Stimulated activated effector memory CD8-positive, alpha-beta T cell treated with anti-CD3 and anti-CD28 coated beads, Interleukin-12 subunit alpha, Interleukin-12 subunit beta, amount 100 ng/mL, for 72 hours (primary cell): ENCODE measurements at regions not wholly inside any gene's neighbourhood (a gene's known extent, or its start where the extent isn't known, plus 50 kb on each side); places are given as distances from the start of the nearest gene placed in this dataset.

Source experiments
- ATAC-seq: fragments of 150-1000 bp; cut with Tn5 transposase; 2 replicates; pipeline ENCODE4 v1.10.0; 2021
- DNase-seq, 2 donors: peaks; one replicate each; pipeline ENCODE4 v3.0.0; 2021 to 2022; ENCODE audit warnings: low spot score in 2 of 2
- H3K27ac Mint-ChIP-seq: one replicate; pipeline ENCODE4 v1.8.0; 2022; ENCODE audit warnings: mild to moderate bottlenecking, mixed read lengths
- H3K36me3 Mint-ChIP-seq: one replicate; pipeline ENCODE4 v1.8.0; 2022; ENCODE audit warnings: mild to moderate bottlenecking, mixed read lengths
- H3K4me1 Mint-ChIP-seq: one replicate; pipeline ENCODE4 v1.8.0; 2022; ENCODE audit warnings: mixed read lengths
- H3K4me3 Mint-ChIP-seq: one replicate; pipeline ENCODE4 v1.8.0; 2022; ENCODE audit warnings: mild to moderate bottlenecking, mixed read lengths
- H3K9me3 Mint-ChIP-seq: one replicate; pipeline ENCODE4 v1.8.0; 2022; ENCODE audit warnings: mixed read lengths

GRCh38 chr10:63772491-63772890, 251.3 kb downstream of the REEP3 start:
- ATAC-seq (no peak), DNase-seq (no peak)
- H3K4me3 Mint-ChIP-seq = no peak overlapping the region
- no peak overlapping the region for H3K27ac Mint-ChIP-seq
- no peaks in the 10 kb centered on the region for H3K9me3 Mint-ChIP-seq
- H3K4me1 Mint-ChIP-seq = no peaks in the 10 kb centered on the region
- no peaks in the 10 kb centered on the region for H3K36me3 Mint-ChIP-seq

GRCh38 chr10:63773106-63773505, 251.9 kb downstream of the REEP3 start:
- no peak for DNase-seq
- no peaks in the 10 kb centered on the region for H3K36me3 Mint-ChIP-seq
- no peaks in the 10 kb centered on the region for H3K9me3 Mint-ChIP-seq

GRCh38 chr10:63773962-63774361, 252.8 kb downstream of the REEP3 start:
- H3K36me3 Mint-ChIP-seq = no peaks in the 10 kb centered on the region
- DNase-seq (no peak), ATAC-seq (no peak)
- H3K9me3 Mint-ChIP-seq = no peaks in the 10 kb centered on the region
- no peak overlapping the region for H3K4me3 Mint-ChIP-seq
- H3K4me1 Mint-ChIP-seq = no peaks in the 10 kb centered on the region
- H3K27ac Mint-ChIP-seq = no peak overlapping the region

More at GRCh38 chr10:63773106-63773505, 251.9 kb downstream of the REEP3 start:
- Mint-ChIP-seq H3K27ac (no peak overlapping the region), H3K4me1 (no peaks in the 10 kb centered on the region), H3K4me3 (no peak overlapping the region)
- ATAC-seq = no peak

GRCh38 chr10:63780101-63780500, 258.9 kb downstream of the REEP3 start:
- H3K4me1 Mint-ChIP-seq = no peaks in the 10 kb centered on the region
- no peak overlapping the region for H3K4me3 Mint-ChIP-seq
- no peaks in the 10 kb centered on the region for H3K9me3 Mint-ChIP-seq
- no peak for DNase-seq
- no peak for ATAC-seq
- H3K27ac Mint-ChIP-seq = no peak overlapping the region
- no peaks in the 10 kb centered on the region for H3K36me3 Mint-ChIP-seq

- ATAC-seq = no peak
- H3K36me3 Mint-ChIP-seq = no peaks in the 10 kb centered on the region
- no peak overlapping the region for H3K27ac Mint-ChIP-seq
- H3K4me1 Mint-ChIP-seq = no peaks in the 10 kb centered on the region
- no peak overlapping the region for H3K4me3 Mint-ChIP-seq
- DNase-seq = no peak
- no peaks in the 10 kb centered on the region for H3K9me3 Mint-ChIP-seq
Measured at GRCh38 chr10:63781226-63781625, 260.0 kb downstream of the REEP3 start.

- H3K27ac Mint-ChIP-seq = no peak overlapping the region
- no peaks in the 10 kb centered on the region for H3K9me3 Mint-ChIP-seq
- no peak for ATAC-seq
Measured at GRCh38 chr10:63783882-63784281, 262.7 kb downstream of the REEP3 start.

GRCh38 chr10:63788152-63788821, 267.1 kb downstream of the REEP3 start:
- H3K36me3 Mint-ChIP-seq = no peaks in the 10 kb centered on the region
- no peak for DNase-seq
- peaks cover 3% of the 10 kb centered on the region for H3K9me3 Mint-ChIP-seq
- no peak overlapping the region for H3K4me3 Mint-ChIP-seq
- ATAC-seq = no peak
- no peaks in the 10 kb centered on the region for H3K4me1 Mint-ChIP-seq
- no peak overlapping the region for H3K27ac Mint-ChIP-seq

More at GRCh38 chr10:63783882-63784281, 262.7 kb downstream of the REEP3 start:
- Mint-ChIP-seq H3K4me1 (no peaks in the 10 kb centered on the region), H3K4me3 (no peak overlapping the region), H3K36me3 (no peaks in the 10 kb centered on the region)
- no peak for DNase-seq

GRCh38 chr10:63795094-63795860, 274.1 kb downstream of the REEP3 start:
- no peak for DNase-seq
- H3K36me3 Mint-ChIP-seq = no peaks in the 10 kb centered on the region
- peaks cover 5% of the 10 kb centered on the region for H3K9me3 Mint-ChIP-seq
- no peak for ATAC-seq
- no peak overlapping the region for H3K27ac Mint-ChIP-seq
- H3K4me1 Mint-ChIP-seq = peaks cover 4% of the 10 kb centered on the region
- no peak overlapping the region for H3K4me3 Mint-ChIP-seq

GRCh38 chr10:63798599-63799498, 277.6 kb downstream of the REEP3 start:
- ATAC-seq (peak; percentile 16), DNase-seq (no peak)
- peaks cover 4% of the 10 kb centered on the region for H3K4me1 Mint-ChIP-seq
- H3K4me3 Mint-ChIP-seq = no peak overlapping the region
- H3K27ac Mint-ChIP-seq = no peak overlapping the region
- H3K36me3 Mint-ChIP-seq = no peaks in the 10 kb centered on the region
- no peaks in the 10 kb centered on the region for H3K9me3 Mint-ChIP-seq

- DNase-seq (no peak), ATAC-seq (no peak)
- H3K27ac Mint-ChIP-seq = no peak overlapping the region
- H3K9me3 Mint-ChIP-seq = no peaks in the 10 kb centered on the region
- no peaks in the 10 kb centered on the region for H3K36me3 Mint-ChIP-seq
- peaks cover 4% of the 10 kb centered on the region for H3K4me1 Mint-ChIP-seq
- no peak overlapping the region for H3K4me3 Mint-ChIP-seq
Measured at GRCh38 chr10:63799521-63800300, 278.5 kb downstream of the REEP3 start.

- Mint-ChIP-seq H3K9me3 (no peaks in the 10 kb centered on the region), H3K27ac (no peak overlapping the region), H3K36me3 (no peaks in the 10 kb centered on the region), H3K4me1 (peaks cover 4% of the 10 kb centered on the region), H3K4me3 (no peak overlapping the region)
- DNase-seq (no peak), ATAC-seq (no peak)
Measured at GRCh38 chr10:63801166-63801565, 280.0 kb downstream of the REEP3 start.

- no peak overlapping the region for H3K4me3 Mint-ChIP-seq
- H3K36me3 Mint-ChIP-seq = no peaks in the 10 kb centered on the region
- no peak overlapping the region for H3K27ac Mint-ChIP-seq
- ATAC-seq (no peak), DNase-seq (no peak)
- H3K9me3 Mint-ChIP-seq = peaks cover 8% of the 10 kb centered on the region
- H3K4me1 Mint-ChIP-seq = no peaks in the 10 kb centered on the region
Measured at GRCh38 chr10:63806330-63806729, 285.1 kb downstream of the REEP3 start.

GRCh38 chr10:63812501-63812900, 291.3 kb downstream of the REEP3 start:
- Mint-ChIP-seq H3K4me1 (no peaks in the 10 kb centered on the region), H3K4me3 (no peak overlapping the region), H3K36me3 (no peaks in the 10 kb centered on the region), H3K9me3 (peaks cover 2% of the 10 kb centered on the region), H3K27ac (no peak overlapping the region)
- no peak for ATAC-seq
- no peak for DNase-seq

- Mint-ChIP-seq H3K27ac (no peak overlapping the region), H3K4me1 (no peaks in the 10 kb centered on the region), H3K9me3 (no peaks in the 10 kb centered on the region), H3K4me3 (no peak overlapping the region), H3K36me3 (no peaks in the 10 kb centered on the region)
- no peak for DNase-seq
- no peak for ATAC-seq
Measured at GRCh38 chr10:63819753-63820329, 298.6 kb downstream of the REEP3 start.
